Left lung (tissue), 4 donors: ENCODE measurements at regions not wholly inside any gene's neighbourhood (a gene's known extent, or its start where the extent isn't known, plus 50 kb on each side); places are given as distances from the start of the nearest gene placed in this dataset.
"Not testable (repeated sequence)": the region's sequence is repeated elsewhere in the genome, so short reads cannot be mapped to it uniquely, and the experiment has no call there.

ENCODE experiments used
- ATAC-seq: fragments of 200-7000 bp; cut with Tn5 transposase; one replicate; pipeline ENCODE4 v1.9.1; 2020; ENCODE audit warnings: moderate library complexity
- DNase-seq, 4 donors: peaks; one replicate each; pipeline ENCODE4 v3.0.0-alpha.2; 2013 to 2020
- H3K27ac ChIP-seq, 2 donors: fragments of 200-600 bp; sonication (generic) in 1 of 2; one replicate each; pipeline versions ENCODE4 v1.5.0 to v1.8.0; 2020 to 2021
- H3K27me3 ChIP-seq, 2 donors: fragments of 200-600 bp; sonication (generic) in 1 of 2; one replicate each; pipeline versions ENCODE4 v1.5.0 to v1.8.0; 2020 to 2021
- H3K36me3 ChIP-seq, 2 donors: fragments of 200-600 bp; sonication (generic) in 1 of 2; one replicate each; pipeline versions ENCODE4 v1.5.0 to v1.8.0; 2020 to 2021
- H3K4me1 ChIP-seq, 2 donors: fragments of 200-600 bp; one replicate each; pipeline ENCODE4 v1.8.0; 2021
- H3K4me3 ChIP-seq, 2 donors: fragments of 200-600 bp; sonication (generic) in 1 of 2; one replicate each; pipeline versions ENCODE4 v1.5.0 to v1.8.0; 2020 to 2021; ENCODE audit warnings: mild to moderate bottlenecking in 1 of 2
- H3K9me3 ChIP-seq, 2 donors: fragments of 200-600 bp; sonication (generic) in 1 of 2; one replicate each; pipeline versions ENCODE4 v1.5.0 to v1.8.0; 2020 to 2021
- CTCF ChIP-seq, 2 donors: fragments of 200-600 bp; sonication (generic) in 1 of 2; IDR thresholded peaks; one replicate each; pipeline versions ENCODE4 v1.5.0 to v1.8.0; 2021; ENCODE audit warnings: antibody characterized with exemption in 2 of 2
- intact Hi-C, 2 donors: fragments of 100-400 bp; cut with DNase I; formaldehyde crosslinking; loops; one replicate each; pipeline versions ENCODE4 v1.11.2 to v1.14.2; 2022
- donor health status: DM: no; HTN: yes; CAD: no.
- donor health status: DM: no; HTN: no; CAD: no.

GRCh38 chr13:89520468-89520867, 1827.0 kb upstream of the MIR17HG start:
- no peak for TF ChIP-seq CTCF (IDR thresholded peaks at IDR 0.05)
- H3K4me3 ChIP-seq, result no peak overlapping the region
- ATAC-seq, result peak; percentile 58
- no peaks in the 10 kb centered on the region for H3K4me1 ChIP-seq
- H3K27ac ChIP-seq, result no peak overlapping the region
- no peak for DNase-seq
- H3K27me3 ChIP-seq, result no peaks in the 10 kb centered on the region
- H3K9me3 ChIP-seq, result no peaks in the 10 kb centered on the region
- intact Hi-C loops, result no loop called here
- no peaks in the 10 kb centered on the region for H3K36me3 ChIP-seq

- H3K36me3 ChIP-seq, intact Hi-C loops, H3K9me3 ChIP-seq, H3K4me3 ChIP-seq, ATAC-seq, DNase-seq, H3K4me1 ChIP-seq, H3K27ac ChIP-seq, H3K27me3 ChIP-seq: not testable (repeated sequence)
Measured at GRCh38 chr13:89521672-89522071, 1825.8 kb upstream of the MIR17HG start.

- ATAC-seq, result no peak
- TF ChIP-seq CTCF (IDR thresholded peaks at IDR 0.05), result no peak
- intact Hi-C loops, result no loop called here
- Histone ChIP-seq H3K4me1 (no peaks in the 10 kb centered on the region), H3K27me3 (no peaks in the 10 kb centered on the region), H3K36me3 (no peaks in the 10 kb centered on the region), H3K27ac (no peak overlapping the region), H3K9me3 (no peaks in the 10 kb centered on the region), H3K4me3 (no peak overlapping the region)
- DNase-seq, result no peak
Measured at GRCh38 chr13:89541091-89542030, 1806.1 kb upstream of the MIR17HG start.

- no peaks in the 10 kb centered on the region for H3K27me3 ChIP-seq
- no peaks in the 10 kb centered on the region for H3K36me3 ChIP-seq
- H3K4me3 ChIP-seq, result no peak overlapping the region
- intact Hi-C loops, result no loop called here
- no peak overlapping the region for H3K27ac ChIP-seq
- H3K4me1 ChIP-seq, result no peaks in the 10 kb centered on the region
- no peak for ATAC-seq
- no peak for TF ChIP-seq CTCF (IDR thresholded peaks at IDR 0.05)
- DNase-seq, result no peak
- no peaks in the 10 kb centered on the region for H3K9me3 ChIP-seq
Measured at GRCh38 chr13:89550938-89551337, 1796.5 kb upstream of the MIR17HG start.

GRCh38 chr13:89554801-89555200, 1792.7 kb upstream of the MIR17HG start:
- Histone ChIP-seq H3K36me3 (no peaks in the 10 kb centered on the region), H3K4me3 (no peak overlapping the region), H3K9me3 (no peaks in the 10 kb centered on the region), H3K4me1 (no peaks in the 10 kb centered on the region), H3K27ac (no peak overlapping the region), H3K27me3 (no peaks in the 10 kb centered on the region)
- peak; percentile 74 for ATAC-seq
- intact Hi-C loops, result no loop called here
- no peak for TF ChIP-seq CTCF (IDR thresholded peaks at IDR 0.05)
- peak in 2 of 4 donors; percentile 12 to 55 for DNase-seq
